ENCODE measurements at regions not wholly inside any gene's neighbourhood (a gene's known extent, or its start where the extent isn't known, plus 50 kb on each side); places are given as distances from the start of the nearest gene placed in this dataset.

DNA sequence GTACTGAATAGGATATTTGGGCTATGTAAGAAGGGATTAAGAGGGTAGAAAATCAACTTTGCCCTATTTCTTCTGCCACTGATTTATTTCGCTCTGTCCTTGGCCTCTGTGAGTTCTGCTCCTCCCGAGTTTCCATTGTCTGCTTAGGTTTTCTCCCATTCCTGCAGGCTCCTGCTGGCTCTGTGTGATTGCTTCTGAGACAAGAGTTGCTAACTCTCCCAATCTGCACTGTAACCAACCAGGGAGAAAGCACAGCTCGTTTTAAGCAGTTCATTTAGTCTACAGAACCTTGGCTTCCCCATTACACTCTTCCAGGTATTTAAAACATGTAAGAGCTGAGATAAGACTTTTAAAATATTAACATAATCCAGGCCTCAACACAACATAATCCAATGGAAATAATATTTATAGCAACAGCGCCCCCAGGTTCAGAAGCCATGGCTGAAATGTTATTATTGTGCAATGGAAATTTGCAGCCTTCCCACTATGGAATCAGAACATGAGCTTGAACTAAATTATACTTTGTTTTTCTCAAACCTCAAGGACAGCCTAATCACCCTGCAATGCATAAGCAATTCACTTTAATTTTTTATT, 203.5 kb downstream of the ERCC6L2 start:
- no peak for FAIRE-seq
- no peak for ATAC-seq
- Histone ChIP-seq H3K27ac (peak overlapping the region; percentile 79), H3K4me1 (peaks cover 42% of the 10 kb centered on the region), H3K4me3 (no peak overlapping the region), H3K4me2 (peak overlapping the region; percentile 72; the same call in 1 of the 3 replicates), H3K9me3 (no peaks in the 10 kb centered on the region)
- ChIA-PET CTCF (interaction anchor here (1.0 kb wide), 1 partner anchor 10 kb away, joined by 4 read pairs; no protein-coding TSS in a partner anchor), POLR2A (interaction anchor here (1.2 kb wide), 1 partner anchor 204 kb away, joined by 3 read pairs; the partner anchor contains the start of gene ERCC6L2)
- 62% methylated on average over 4 of the region's 4 CpGs for WGBS (ENCODE audit: missing lambda C conversion rate)
- DNase-seq (ENCODE audit: low read depth in 1 of 2, low spot score in 1 of 2): no peak
- TF ChIP-seq RAD21 (conservative IDR thresholded peaks at IDR 0.05 in 1 of 2, IDR thresholded peaks at IDR 0.05 in 1 of 2) (peak; percentile 32 to 40; a peak in 2 of 5 replicates), HDAC2 (IDR thresholded peaks at IDR 0.05) (no peak), CBX2 (IDR thresholded peaks at IDR 0.05; ENCODE audit: borderline replicate concordance, low read depth) (no peak), CEBPB (IDR thresholded peaks at IDR 0.05) (peak; percentile 57 to 85; a peak in 3 of 4 replicates)
- TF ChIP-seq, protein P1, sequence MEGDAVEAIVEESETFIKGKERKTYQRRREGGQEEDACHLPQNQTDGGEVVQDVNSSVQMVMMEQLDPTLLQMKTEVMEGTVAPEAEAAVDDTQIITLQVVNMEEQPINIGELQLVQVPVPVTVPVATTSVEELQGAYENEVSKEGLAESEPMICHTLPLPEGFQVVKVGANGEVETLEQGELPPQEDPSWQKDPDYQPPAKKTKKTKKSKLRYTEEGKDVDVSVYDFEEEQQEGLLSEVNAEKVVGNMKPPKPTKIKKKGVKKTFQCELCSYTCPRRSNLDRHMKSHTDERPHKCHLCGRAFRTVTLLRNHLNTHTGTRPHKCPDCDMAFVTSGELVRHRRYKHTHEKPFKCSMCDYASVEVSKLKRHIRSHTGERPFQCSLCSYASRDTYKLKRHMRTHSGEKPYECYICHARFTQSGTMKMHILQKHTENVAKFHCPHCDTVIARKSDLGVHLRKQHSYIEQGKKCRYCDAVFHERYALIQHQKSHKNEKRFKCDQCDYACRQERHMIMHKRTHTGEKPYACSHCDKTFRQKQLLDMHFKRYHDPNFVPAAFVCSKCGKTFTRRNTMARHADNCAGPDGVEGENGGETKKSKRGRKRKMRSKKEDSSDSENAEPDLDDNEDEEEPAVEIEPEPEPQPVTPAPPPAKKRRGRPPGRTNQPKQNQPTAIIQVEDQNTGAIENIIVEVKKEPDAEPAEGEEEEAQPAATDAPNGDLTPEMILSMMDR (IDR thresholded peaks at IDR 0.05): peak; percentile 38

DNA sequence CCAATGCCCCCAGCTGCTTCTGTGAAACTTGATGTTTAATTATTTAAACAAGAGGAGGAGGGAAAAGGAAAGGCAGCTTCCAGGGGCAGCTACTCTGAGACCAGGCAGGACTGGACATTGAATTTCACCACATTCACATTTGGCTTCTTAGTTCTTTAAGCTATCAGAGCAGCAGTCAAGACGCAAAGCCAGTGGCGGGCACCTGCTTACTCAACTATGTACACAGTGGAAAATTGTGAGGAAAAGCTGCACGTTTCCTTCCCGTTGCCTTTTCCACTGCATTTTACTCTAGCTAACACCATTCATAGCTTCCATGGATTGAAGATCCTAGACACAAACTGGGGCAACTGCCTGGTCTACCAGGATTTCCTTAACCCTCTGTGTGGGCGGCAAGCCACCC, 200.3 kb downstream of the ERCC6L2 start:
- 77% methylated on average over 5 of the region's 5 CpGs for WGBS (ENCODE audit: missing lambda C conversion rate)
- Histone ChIP-seq H3K9me3 (no peaks in the 10 kb centered on the region), H3K27ac (no peak overlapping the region; a peak in 1 of 6 replicates), H3K4me2 (no peak overlapping the region), H3K4me1 (peaks cover 19% of the 10 kb centered on the region), H3K4me3 (no peak overlapping the region)
- no peak for FAIRE-seq
- no peak for ATAC-seq
- CTCF ChIA-PET: interaction anchor here (1.0 to 1.6 kb wide), 4 partner anchors 14 to 142 kb away, joined by 3 to 10 read pairs (median 6); no protein-coding TSS in a partner anchor
- no peak for DNase-seq (ENCODE audit: low read depth in 1 of 2, low spot score in 1 of 2)
- POLR2A ChIA-PET: no interaction called here
- TF ChIP-seq FOSB (CRISPR knock-in tag; IDR thresholded peaks at IDR 0.05) (no peak), CHD2 (IDR thresholded peaks at IDR 0.05; ENCODE audit: low read length, partially characterized antibody) (no peak)

DNA sequence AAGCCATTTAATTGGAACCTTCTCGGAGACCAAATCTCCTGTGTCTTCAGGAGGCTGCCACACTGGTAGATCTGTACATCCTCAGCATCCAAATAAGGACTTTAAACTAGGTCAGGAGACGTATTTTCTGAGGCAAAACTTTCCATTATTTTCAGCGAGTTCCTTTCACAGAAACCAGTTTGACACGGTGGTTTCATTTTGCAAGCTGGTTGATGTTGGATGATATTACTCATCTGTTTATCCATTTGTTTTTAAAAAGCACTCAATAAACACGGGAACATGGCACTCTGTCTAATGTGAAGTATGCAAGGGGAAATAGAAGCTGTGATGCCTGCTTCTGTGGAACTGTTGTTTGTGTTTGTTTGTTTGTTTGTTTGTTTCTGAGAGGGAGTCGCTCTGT, 199.6 kb downstream of the ERCC6L2 start:
- TF ChIP-seq NR3C1 (IDR thresholded peaks at IDR 0.05) (no peak), CHD4 (IDR thresholded peaks at IDR 0.05; ENCODE audit: borderline replicate concordance) (no peak), CBX8 (IDR thresholded peaks at IDR 0.05) (no peak), HOXB5 (CRISPR knock-in tag; IDR thresholded peaks at IDR 0.05) (no peak), RCOR1 (IDR thresholded peaks at IDR 0.05; ENCODE audit: low read depth, low read length) (no peak), EHF (CRISPR knock-in tag; IDR thresholded peaks at IDR 0.05) (no peak), GATA3 (IDR thresholded peaks at IDR 0.05; ENCODE audit: borderline replicate concordance) (no peak), ESRRA (IDR thresholded peaks at IDR 0.05; ENCODE audit: borderline replicate concordance, low read length) (no peak)
- TF ChIP-seq, protein P2, sequence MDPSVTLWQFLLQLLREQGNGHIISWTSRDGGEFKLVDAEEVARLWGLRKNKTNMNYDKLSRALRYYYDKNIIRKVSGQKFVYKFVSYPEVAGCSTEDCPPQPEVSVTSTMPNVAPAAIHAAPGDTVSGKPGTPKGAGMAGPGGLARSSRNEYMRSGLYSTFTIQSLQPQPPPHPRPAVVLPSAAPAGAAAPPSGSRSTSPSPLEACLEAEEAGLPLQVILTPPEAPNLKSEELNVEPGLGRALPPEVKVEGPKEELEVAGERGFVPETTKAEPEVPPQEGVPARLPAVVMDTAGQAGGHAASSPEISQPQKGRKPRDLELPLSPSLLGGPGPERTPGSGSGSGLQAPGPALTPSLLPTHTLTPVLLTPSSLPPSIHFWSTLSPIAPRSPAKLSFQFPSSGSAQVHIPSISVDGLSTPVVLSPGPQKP (IDR thresholded peaks at IDR 0.05; ENCODE audit: low read depth, low read length): no peak
- H3K4me1 ChIP-seq: peaks cover 16% of the 10 kb centered on the region
- no peaks in the 10 kb centered on the region for H3K9me3 ChIP-seq
- H3K27ac ChIP-seq: no peak overlapping the region
- no peak overlapping the region for H3K4me2 ChIP-seq
- 76% methylated on average over 6 of the region's 6 CpGs for WGBS (ENCODE audit: missing lambda C conversion rate)
- DNase-seq (ENCODE audit: low read depth in 1 of 2, low spot score in 1 of 2) (no peak), FAIRE-seq (no peak), ATAC-seq (no peak)
- ChIA-PET CTCF (interaction anchor here (1.0 to 1.6 kb wide), 5 partner anchors 14 to 143 kb away, joined by 3 to 10 read pairs (median 3); no protein-coding TSS in a partner anchor), POLR2A (no interaction called here)
- H3K4me3 ChIP-seq: no peak overlapping the region
